GM18861 (cell line): ENCODE measurements at regions not wholly inside any gene's neighbourhood (a gene's known extent, or its start where the extent isn't known, plus 50 kb on each side); places are given as distances from the start of the nearest gene placed in this dataset.
"Not testable (repeated sequence)": the region's sequence is repeated elsewhere in the genome, so short reads cannot be mapped to it uniquely, and the experiment has no call there.

Experiments
- ATAC-seq: cut with Tn5 transposase; IDR thresholded peaks from one replicate; pipeline ENCODE4 v1.9.1; 2021; ENCODE audit not compliant: unreplicated experiment

DNA sequence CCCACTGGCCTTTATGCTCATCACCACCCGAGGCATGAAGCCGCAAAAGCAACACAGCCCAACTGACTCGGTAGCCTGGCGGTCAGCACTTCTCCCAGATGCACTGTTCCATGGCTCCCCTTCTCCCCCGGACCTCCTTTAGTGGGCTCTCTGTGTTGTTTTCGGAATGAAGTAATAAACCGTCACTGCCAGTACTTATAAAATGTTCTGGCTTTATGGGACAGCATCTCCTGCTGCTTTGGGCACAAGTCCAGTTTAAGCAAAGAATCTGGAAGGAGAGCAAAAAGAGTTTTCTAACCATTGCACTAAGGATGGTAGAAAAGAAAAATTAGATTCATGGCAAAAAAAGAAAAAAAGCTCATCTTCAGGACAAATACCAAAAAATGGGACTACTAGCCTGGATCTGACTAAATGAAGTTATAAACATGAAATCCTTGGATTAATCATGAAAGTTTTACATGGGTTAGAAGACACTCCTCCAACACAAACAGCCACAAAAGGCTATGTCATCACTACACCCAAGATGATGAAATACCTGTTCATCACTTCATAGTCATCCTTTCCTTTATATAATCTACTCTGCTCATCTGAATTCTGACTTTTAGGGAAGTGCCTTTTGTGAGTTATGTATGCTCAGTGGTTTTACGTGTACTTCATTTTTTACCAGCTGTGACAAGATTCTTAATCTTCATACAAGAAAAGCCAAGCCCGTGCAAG, 89.5 kb upstream of the UBE2E2 start:
- ATAC-seq = no peak

DNA sequence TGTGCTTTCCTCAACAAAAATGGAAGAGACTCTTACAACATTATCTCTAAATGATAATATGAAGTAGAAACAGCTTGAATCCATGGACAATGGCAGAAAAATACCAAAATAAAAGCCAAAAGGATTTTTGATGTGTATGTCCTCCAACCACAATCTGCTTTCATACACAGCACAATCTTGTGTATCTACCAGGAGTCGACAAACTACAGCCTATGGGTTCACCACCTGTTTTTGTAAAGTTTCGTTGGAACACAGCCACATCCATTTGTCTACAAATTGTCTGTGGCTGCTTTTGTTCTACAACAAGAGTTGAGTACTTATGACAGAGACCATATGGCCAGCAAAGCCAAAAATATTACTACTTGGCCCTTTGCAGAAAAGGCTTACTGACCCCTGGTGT, 88.7 kb upstream of the UBE2E2 start:
- no peak for ATAC-seq

DNA sequence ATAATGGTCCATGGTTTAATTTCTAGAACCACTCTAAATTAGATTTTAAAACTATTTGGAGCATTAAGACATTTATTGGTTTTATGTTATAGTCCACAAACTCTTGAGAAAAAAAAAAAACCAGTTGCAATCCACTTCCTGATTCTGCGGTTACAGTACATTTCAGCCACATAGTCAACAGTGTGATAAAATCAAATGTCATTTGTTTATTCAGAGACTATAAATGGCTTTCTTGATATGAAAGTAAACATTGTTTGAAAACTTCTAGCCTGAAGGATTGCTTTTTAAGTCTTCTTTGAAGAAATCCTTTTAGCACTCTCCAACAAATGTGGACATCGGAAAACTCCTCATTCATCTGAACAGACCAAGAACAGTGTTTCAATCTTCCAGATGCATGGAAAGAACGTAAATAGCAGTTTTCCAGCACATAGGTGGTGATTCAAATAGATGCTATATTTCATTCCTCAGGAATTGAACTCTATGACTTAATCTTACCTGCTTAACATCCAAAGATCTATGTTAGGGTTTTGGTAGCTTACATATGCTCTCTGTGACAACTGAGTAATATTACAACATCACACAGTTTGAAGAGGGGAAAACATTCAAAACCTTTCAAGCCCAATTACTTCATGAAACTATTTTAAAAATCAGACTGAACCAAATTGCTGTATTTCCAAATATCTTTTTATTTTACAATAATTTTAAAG, 87.8 kb upstream of the UBE2E2 start:
- no peak for ATAC-seq

DNA sequence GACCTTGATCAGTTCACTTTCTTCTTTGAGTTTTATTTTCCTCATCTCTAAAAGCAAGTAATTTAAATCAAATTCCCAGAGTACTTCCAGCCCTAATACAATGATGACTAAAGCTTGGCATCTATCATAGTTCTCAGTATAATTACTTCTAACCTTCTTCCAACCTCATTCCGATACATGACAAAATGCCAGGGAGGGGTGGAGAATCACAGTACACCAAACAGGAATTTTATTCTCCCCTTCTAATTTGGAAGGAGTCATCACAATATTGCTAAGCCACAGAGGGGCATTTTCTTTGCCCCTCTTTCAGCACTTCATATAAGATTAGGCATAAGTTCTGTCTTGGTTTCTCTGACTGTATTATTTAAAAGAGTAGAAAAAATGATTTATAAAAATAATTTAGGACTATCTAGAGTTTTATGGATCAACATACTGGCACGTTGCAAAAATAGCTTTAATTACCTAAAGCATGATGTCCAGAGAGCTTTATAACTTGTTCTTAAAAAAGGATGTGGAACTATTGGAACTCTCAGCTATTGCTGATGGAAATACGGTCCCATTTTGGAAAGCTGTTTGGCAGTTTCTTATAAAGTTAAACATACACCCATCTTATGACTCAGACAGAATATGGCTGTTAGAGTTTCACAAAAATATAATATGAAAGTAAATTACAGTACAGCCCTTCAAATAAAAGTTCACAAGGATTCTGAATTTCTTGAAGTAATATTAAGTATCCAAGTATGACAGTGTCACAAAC, 86.9 kb upstream of the UBE2E2 start:
- no peak for ATAC-seq

DNA sequence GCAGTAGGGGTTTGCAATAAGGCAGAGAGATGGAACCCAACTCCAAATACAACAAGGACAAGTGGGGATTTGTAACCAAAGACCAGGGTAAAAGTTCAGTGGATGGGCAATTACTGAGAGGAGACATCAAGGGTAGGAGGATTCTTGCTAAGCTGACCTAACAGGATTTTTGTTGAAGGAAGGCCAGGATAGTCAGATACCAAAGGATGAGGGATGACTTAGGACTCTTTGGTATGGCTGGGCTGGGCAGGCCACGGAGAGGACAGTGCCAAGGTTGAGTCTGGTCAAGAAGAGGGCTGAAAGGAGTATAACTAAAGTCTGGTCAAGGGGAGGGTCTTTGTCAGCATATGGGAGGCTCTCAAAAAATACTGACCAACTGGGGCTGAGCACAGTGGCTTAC, 85.3 kb upstream of the UBE2E2 start:
- ATAC-seq = no peak

DNA sequence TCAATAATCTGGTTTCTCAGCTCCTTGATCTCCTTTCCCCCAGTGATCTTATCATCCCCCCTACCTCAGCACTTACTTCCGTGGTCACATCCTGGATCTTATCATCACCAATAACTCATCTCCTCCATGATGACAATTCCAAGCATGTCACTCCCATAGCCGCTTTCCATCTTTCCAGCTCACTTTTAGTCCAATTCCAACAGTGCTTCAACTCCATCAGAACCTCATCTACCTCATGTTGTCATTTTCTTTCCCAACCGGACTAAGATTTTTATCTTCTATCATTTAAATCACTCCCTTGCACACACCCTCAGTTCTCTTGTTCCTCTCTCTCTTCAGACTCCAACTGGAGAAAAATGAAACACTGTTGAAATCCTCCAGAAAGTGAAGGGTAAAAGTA, 75.9 kb upstream of the UBE2E2 start:
- ATAC-seq = no peak

DNA sequence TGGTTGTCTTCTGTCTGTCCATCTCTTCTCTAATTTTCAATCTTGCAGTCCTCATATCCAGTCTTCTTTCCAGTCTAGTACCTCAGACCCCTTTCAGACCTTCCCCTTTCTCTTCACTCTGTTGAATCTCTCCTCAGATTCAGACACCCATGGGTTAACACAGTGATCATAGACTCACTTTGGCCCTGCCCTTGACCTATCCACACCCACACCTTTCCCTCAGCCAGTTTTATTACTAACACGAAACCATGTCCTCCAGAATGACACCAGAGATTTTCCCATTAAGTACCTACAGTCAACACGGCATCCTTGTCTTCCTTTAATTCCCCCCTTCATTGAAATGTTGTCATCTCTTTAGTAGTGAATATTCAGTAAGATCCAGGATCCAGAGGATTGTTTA, 74.5 kb upstream of the UBE2E2 start:
- ATAC-seq = no peak

DNA sequence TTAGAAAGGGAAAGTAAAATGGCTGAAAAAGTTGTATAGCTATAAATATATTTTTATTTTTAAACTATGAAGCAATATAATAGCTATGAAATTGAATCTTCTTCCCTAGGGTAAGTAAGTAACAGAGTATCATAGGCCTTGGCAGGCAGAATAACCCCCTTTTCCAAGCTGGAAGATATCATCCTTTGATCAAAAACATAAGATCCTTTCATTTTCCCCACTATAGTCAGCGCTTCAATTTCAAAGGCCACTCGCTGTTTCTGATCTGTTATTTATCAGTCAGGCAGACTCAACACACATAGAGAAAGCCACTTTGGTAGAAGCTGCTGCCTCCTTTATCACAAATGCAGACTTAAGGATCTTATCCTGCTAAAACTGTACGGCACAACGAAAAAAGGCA, 74.0 kb upstream of the UBE2E2 start:
- no peak for ATAC-seq

DNA sequence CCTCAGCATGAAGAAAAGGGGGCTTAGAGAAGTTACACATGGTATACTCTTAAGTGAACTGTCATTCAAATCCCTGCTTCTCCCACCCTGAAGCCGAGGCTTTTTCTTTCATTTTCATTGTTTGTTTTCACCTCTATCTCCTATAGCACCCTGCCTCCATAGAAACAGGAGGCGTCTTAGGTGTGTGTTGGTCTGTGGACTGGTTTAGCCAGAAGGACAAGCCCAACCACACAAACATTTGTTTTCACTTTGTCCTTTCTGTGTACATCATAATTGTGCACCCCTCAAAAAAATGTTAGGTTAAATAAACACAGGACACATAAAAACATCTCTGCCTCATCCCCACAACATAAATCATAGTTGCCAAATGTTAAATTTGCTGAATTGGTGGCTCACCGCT, 73.3 kb upstream of the UBE2E2 start:
- ATAC-seq = no peak

DNA sequence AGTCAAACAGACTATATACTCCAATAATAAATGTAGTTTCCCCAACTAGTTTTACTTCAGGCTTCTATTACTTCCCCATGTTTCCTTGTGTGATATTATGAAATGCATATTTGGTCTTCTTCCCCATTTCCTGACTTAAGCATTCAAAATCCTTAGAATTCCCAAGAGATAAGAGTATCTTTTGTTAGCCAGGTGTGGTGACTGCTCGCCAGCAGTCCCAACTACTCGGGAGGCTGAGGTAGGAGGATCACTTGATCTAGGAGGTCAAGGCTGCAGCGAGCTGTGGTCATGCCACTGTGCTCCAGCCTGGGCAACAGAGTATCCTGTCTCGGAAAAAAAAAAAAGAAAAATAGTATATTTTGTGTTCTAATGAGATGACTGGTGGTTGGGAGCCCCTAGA, 72.7 kb upstream of the UBE2E2 start:
- ATAC-seq = no peak

DNA sequence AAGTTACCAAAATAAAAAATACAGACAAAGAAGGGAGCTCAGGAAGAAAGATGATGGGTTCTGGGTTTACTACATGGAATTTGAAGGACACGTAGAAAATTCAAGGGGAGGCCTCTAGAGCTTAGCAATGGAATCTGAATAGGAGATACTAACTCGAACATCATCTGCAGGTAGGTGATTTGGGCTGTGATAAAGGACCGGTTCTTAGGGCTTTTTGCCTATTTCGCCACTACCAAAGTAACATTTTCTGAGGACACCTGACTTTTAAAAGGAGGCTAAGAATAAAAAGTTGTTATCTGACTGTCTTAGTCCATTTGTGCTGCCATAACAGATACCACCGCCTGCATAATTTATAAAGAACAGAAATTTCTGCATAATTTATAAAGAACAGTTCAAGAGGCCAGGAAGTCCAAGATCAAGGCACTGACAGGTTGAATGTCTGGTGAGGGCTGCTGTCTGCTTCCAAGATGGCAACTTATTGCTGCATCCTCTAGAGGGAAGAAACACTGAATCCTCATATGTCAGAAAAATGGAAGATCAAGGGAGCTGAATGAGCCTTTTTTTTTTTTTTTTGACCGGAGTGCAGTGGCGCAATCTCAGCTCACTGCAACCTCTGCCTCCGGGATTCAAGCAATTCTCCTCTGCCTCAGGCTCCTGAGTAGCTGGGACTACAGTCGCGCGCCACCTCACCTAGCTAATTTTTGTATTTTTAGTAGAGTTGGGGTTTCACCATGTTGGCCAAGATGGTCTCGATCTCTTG, 67.9 kb upstream of the UBE2E2 start:
- ATAC-seq = no peak

DNA sequence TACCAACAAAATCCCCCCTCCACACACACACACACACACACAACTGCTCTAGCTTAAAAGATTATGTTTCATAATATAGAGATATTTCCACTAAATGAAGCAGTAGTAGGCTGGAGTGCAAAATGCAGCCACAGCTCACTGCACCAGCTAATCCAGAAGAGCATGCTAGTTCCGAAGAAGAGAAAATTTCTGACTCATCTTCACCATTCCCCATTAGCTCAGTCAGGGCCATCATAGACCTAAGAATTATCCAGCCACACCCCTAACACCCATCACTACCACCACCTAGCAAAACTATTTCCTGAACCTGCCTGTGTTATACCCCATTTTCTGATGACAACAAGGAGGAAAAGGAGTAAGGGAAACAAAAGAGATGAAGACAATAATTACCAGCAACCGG, 67.1 kb upstream of the UBE2E2 start:
- no peak for ATAC-seq

DNA sequence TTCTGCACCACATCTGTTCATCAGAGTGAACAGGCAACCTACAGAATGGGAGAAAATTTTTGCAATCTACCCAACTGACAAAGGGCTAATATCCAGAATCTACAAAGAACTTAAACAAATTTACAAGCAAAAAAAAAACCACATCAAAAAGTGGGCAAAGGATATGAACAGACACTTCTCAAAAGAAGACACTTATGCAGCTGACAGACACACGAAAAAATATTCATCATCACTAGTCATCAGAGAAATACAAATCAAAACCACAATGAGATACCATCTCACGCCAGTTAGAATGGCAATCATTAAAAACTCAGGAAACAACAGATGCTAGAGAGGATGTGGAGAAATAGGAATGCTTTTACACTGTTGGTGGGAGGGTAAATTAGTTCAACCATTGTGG, 59.1 kb upstream of the UBE2E2 start:
- not testable (repeated sequence) for ATAC-seq

DNA sequence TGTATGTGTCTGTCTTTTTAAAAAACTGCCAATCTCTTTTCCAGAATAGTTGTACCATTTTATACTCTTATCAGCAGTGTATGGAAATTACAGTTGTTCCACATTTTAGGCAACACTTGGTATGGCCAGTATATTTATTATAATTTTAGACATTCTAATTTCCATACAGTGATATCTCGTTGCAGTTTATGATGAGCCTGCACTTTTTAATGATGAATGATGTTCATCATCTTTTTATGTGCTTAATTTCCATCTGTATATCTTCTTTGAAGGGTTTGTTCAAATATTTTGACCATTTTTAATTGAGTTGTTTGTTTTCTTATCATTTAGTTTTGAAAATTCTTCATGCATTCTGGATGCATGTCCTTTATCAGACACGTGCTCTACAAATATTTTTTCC, 57.0 kb upstream of the UBE2E2 start:
- no peak for ATAC-seq

DNA sequence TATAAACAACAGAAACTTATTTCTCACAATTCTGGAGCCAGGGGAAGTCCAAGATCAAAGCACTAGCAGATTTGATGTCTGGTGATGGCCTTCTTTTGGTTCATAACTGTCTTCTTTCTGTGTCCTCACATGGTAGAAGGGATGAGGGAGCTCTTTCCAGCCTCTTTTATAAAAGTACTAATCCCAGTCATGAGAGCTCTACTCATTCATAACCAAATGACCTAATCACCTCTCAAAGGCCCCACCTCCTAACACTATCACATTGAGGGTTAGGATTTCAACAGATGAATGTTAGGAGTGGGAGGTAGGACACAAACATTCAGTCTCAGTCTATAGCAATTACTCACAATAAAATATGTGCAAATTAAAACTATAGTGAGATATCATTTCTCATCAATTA, 50.1 kb upstream of the UBE2E2 start:
- ATAC-seq = no peak
